H1 (cell line): ENCODE measurements at regions not wholly inside any gene's neighbourhood (a gene's known extent, or its start where the extent isn't known, plus 50 kb on each side); places are given as distances from the start of the nearest gene placed in this dataset.
A peak's percentile ranks its signal among the peaks of the same experiment; 100 is the strongest.

Experiments used
- CTCF ChIA-PET: fragments of 300-600 bp; sonication (Branson Sonifier 250); formaldehyde crosslinking; loops from one replicate; lab custom pipeline; 2021; ENCODE audit not compliant: partially characterized antibody; lab: Charles Lee
- POLR2A ChIA-PET: fragments of 300-600 bp; sonication (Branson Sonifier 250); formaldehyde crosslinking; loops from one replicate; lab custom pipeline; 2021; ENCODE audit warnings: inconsistent platforms; ENCODE audit not compliant: partially characterized antibody; lab: Charles Lee
- DNase-seq, 2 experiments: peaks; one replicate each; pipeline versions ENCODE4 v3.0.0 to v3.0.0-alpha.2; 2010 to 2022; ENCODE audit warnings: low spot score in 2 of 2, low read depth in 1 of 2, mixed read lengths in 1 of 2
- FAIRE-seq: peaks from 2 replicates; lab custom pipeline; 2011; peaks lifted over from hg19 to GRCh38; lab: Jason Lieb, UNC
- H2AFZ ChIP-seq: 2 replicates; pipeline ENCODE4 v1.8.1; 2012; ENCODE audit warnings: low read length, inconsistent platforms
- H2AK5ac ChIP-seq: 2 replicates; pipeline ENCODE4 v1.6.1; 2013; ENCODE audit warnings: low read depth, low read length
- H2BK120ac ChIP-seq: replicated peaks from 2 replicates; pipeline ENCODE3; 2013; ENCODE audit warnings: low read depth, low read length, inconsistent platforms
- H2BK12ac ChIP-seq: 2 replicates; pipeline ENCODE4 v1.6.1; 2013; ENCODE audit warnings: low read depth, low read length
- H2BK15ac ChIP-seq: 2 replicates; pipeline ENCODE4 v1.6.1; 2013; ENCODE audit warnings: low read length
- H2BK20ac ChIP-seq: 2 replicates; pipeline ENCODE4 v1.6.1; 2013; ENCODE audit warnings: low read length
- H2BK5ac ChIP-seq: 2 replicates; pipeline ENCODE4 v1.6.1; 2013; ENCODE audit warnings: low read depth, low read length
- H3K14ac ChIP-seq: 2 replicates; pipeline ENCODE4 v1.6.1; 2013; ENCODE audit warnings: inconsistent platforms; ENCODE audit not compliant: insufficient read length
- H3K18ac ChIP-seq: 2 replicates; pipeline ENCODE4 v1.6.1; 2013; ENCODE audit warnings: low read length; ENCODE audit errors: extremely low read depth
- H3K23ac ChIP-seq: 2 replicates; pipeline ENCODE4 v1.6.1; 2013; ENCODE audit warnings: inconsistent platforms; ENCODE audit not compliant: insufficient read length
- H3K23me2 ChIP-seq: 2 replicates; pipeline ENCODE4 v1.6.1; 2013; ENCODE audit warnings: low read depth, low read length
- H3K27ac ChIP-seq: 2 replicates; pipeline ENCODE4 v1.6.1; 2011; ENCODE audit warnings: low read depth, low read length, inconsistent platforms
- H3K27me3 ChIP-seq, 4 experiments: replicated peaks in 1 of 4; 1 replicate in 1 of 4; 2 replicates in 3 of 4; pipeline versions ENCODE4 v1.6.1 to v1.8.1; 2011 to 2013; ENCODE audit warnings: low read length in 3 of 4, mild to moderate bottlenecking in 3 of 4, inconsistent platforms in 2 of 4, mixed read lengths in 2 of 4, moderate library complexity in 1 of 4; ENCODE audit not compliant: control insufficient read depth in 3 of 4, insufficient read depth in 3 of 4; ENCODE audit errors: extremely low read depth in 1 of 4
- H3K36me3 ChIP-seq, 4 experiments: 2 replicates each; pipeline versions ENCODE4 v1.6.1 to v1.8.1; 2011 to 2013; ENCODE audit warnings: mild to moderate bottlenecking in 4 of 4, low read length in 3 of 4, moderate library complexity in 2 of 4, control low read depth in 1 of 4, inconsistent platforms in 1 of 4; ENCODE audit not compliant: insufficient read depth in 4 of 4, control insufficient read depth in 2 of 4
- H3K4ac ChIP-seq: replicated peaks from 2 replicates; pipeline ENCODE3; 2013; ENCODE audit warnings: low read length, low read depth, mixed read lengths, inconsistent platforms; ENCODE audit not compliant: insufficient read length
- H3K4me1 ChIP-seq, 4 experiments: replicated peaks in 1 of 4; 1 replicate in 1 of 4; 2 replicates in 3 of 4; pipeline versions ENCODE4 v1.6.1 to v1.8.1; 2011 to 2013; ENCODE audit warnings: low read length in 3 of 4, inconsistent platforms in 2 of 4, mixed read lengths in 1 of 4; ENCODE audit not compliant: insufficient read depth in 4 of 4, control insufficient read depth in 3 of 4
- H3K4me2 ChIP-seq, 2 experiments: 2 replicates each; pipeline versions ENCODE4 v1.6.1 to v1.8.1; 2011 to 2013; ENCODE audit warnings: low read depth in 2 of 2, low read length in 2 of 2, control low read depth in 1 of 2, inconsistent platforms in 1 of 2, mild to moderate bottlenecking in 1 of 2; ENCODE audit not compliant: insufficient read depth in 1 of 2
- H3K4me3 ChIP-seq, 4 experiments: fragments of 200-600, 300-600 bp in 1 of 4; sonication (generic), shearing (Covaris generic), sonication (Bioruptor Twin) in 1 of 4; 2 replicates each; pipeline versions ENCODE4 v1.5.1 to v1.8.1; 2011 to 2016; ENCODE audit warnings: low read length in 4 of 4, low read depth in 3 of 4, control low read depth in 2 of 4, inconsistent platforms in 2 of 4, mild to moderate bottlenecking in 2 of 4, mixed read lengths in 1 of 4, moderate library complexity in 1 of 4; ENCODE audit not compliant: insufficient read depth in 2 of 4; ENCODE audit errors: extremely low read depth in 1 of 4
- H3K56ac ChIP-seq: replicated peaks from 2 replicates; pipeline ENCODE3; 2013; ENCODE audit warnings: low read depth, mild to moderate bottlenecking, mixed read lengths, low read length, inconsistent platforms; ENCODE audit not compliant: insufficient read length
- H3K79me1 ChIP-seq: 2 replicates; pipeline ENCODE4 v1.6.1; 2013; ENCODE audit warnings: low read depth, low read length, control low read depth
- H3K79me2 ChIP-seq, 2 experiments: 2 replicates each; pipeline versions ENCODE4 v1.6.1 to v1.8.1; 2012 to 2013; ENCODE audit warnings: low read length in 2 of 2, mild to moderate bottlenecking in 2 of 2, inconsistent platforms in 1 of 2; ENCODE audit not compliant: insufficient read depth in 2 of 2, control insufficient read depth in 1 of 2
- H3K9ac ChIP-seq, 4 experiments: replicated peaks in 1 of 4; 1 replicate in 1 of 4; 2 replicates in 3 of 4; pipeline versions ENCODE4 v1.6.1 to v1.8.1; 2011 to 2013; ENCODE audit warnings: low read depth in 3 of 4, low read length in 3 of 4, control low read depth in 2 of 4, mild to moderate bottlenecking in 2 of 4, moderate library complexity in 2 of 4, inconsistent platforms in 1 of 4; ENCODE audit errors: extremely low read depth in 1 of 4
- H3K9me3 ChIP-seq, 2 experiments: 2 replicates each; pipeline versions ENCODE4 v1.6.1 to v1.8.1; 2012 to 2013; ENCODE audit warnings: mild to moderate bottlenecking in 2 of 2, moderate library complexity in 2 of 2, control low read depth in 1 of 2, inconsistent platforms in 1 of 2, low read depth in 1 of 2, low read length in 1 of 2, mixed read lengths in 1 of 2; ENCODE audit not compliant: insufficient read depth in 2 of 2
- H4K20me1 ChIP-seq, 2 experiments: replicated peaks in 1 of 2; 2 replicates each; pipeline versions ENCODE3 to v1.8.1; 2011 to 2013; ENCODE audit warnings: inconsistent platforms in 2 of 2, low read length in 2 of 2, mild to moderate bottlenecking in 1 of 2; ENCODE audit not compliant: insufficient read depth in 2 of 2, control insufficient read depth in 1 of 2
- H4K5ac ChIP-seq: 2 replicates; pipeline ENCODE4 v1.6.1; 2013; ENCODE audit warnings: low read length, low read depth, mixed read lengths, inconsistent platforms; ENCODE audit not compliant: insufficient read length
- H4K8ac ChIP-seq: 2 replicates; pipeline ENCODE4 v1.8.0; 2013; ENCODE audit warnings: mild to moderate bottlenecking, moderate library complexity, low read length, inconsistent platforms; ENCODE audit not compliant: insufficient read depth; ENCODE audit errors: extremely low read depth
- H4K91ac ChIP-seq: replicated peaks from 2 replicates; pipeline ENCODE3; 2013; ENCODE audit warnings: low read length, mixed read lengths, inconsistent platforms; ENCODE audit not compliant: insufficient read length
- BCL11A ChIP-seq, 2 experiments: IDR thresholded peaks; one replicate each; pipeline ENCODE4 v1.6.1; 2011; ENCODE audit warnings: low read depth in 2 of 2, low read length in 2 of 2, mild to moderate bottlenecking in 2 of 2
- CEBPB ChIP-seq: IDR thresholded peaks from 2 replicates; pipeline ENCODE4 v1.6.1; 2012; ENCODE audit warnings: low read depth, low read length
- JUND ChIP-seq: IDR thresholded peaks from 2 replicates; pipeline ENCODE4 v1.6.1; 2011; ENCODE audit warnings: mild to moderate bottlenecking, improper control_type of control experiment, low read length
- RAD21 ChIP-seq, 2 experiments: IDR thresholded peaks in 1 of 2; conservative IDR thresholded peaks in 1 of 2; 2 replicates each; pipeline ENCODE4 v1.6.1; 2011; ENCODE audit warnings: low read depth in 2 of 2, low read length in 2 of 2, improper control_type of control experiment in 1 of 2, inconsistent platforms in 1 of 2, mild to moderate bottlenecking in 1 of 2, moderate library complexity in 1 of 2
- TEAD4 ChIP-seq: IDR thresholded peaks from 2 replicates; pipeline ENCODE4 v1.6.1; 2012; ENCODE audit warnings: low read depth, low read length, inconsistent platforms, mixed read lengths
- WGBS, 2 experiments: shearing (Covaris generic) in 1 of 2; methylation state at CpG; one replicate each; pipeline versions ENCODE4 v1.1.6 to v1.1.7; 2013 to 2015; ENCODE audit warnings: low lambda C conversion rate in 2 of 2, mixed read lengths in 2 of 2, inconsistent platforms in 1 of 2, low coverage in 1 of 2, missing lambda C conversion rate in 1 of 2; ENCODE audit not compliant: insufficient replicate concordance in 2 of 2, insufficient coverage in 1 of 2, insufficient read length in 1 of 2; ENCODE audit errors: extremely low coverage in 1 of 2, missing lambda C conversion rate in 1 of 2; 5-methylcytosine and 5-hydroxymethylcytosine counted together
- TF ChIP-seq, protein P1 (sequence below), 3 experiments: IDR thresholded peaks; 1 replicate in 2 of 3; 2 replicates in 1 of 3; pipeline versions ENCODE4 v1.5.1 to v1.6.1; 2011; ENCODE audit warnings: low read length in 3 of 3, mild to moderate bottlenecking in 3 of 3, inconsistent platforms in 2 of 3, low read depth in 1 of 3, moderate library complexity in 1 of 3; ENCODE audit not compliant: insufficient read depth in 1 of 3; ENCODE audit errors: control extremely low read depth in 1 of 3

- ChIA-PET POLR2A (interaction anchor here (0.6 kb wide), 1 partner anchor 10 kb away, joined by 3 read pairs; no protein-coding TSS in a partner anchor), CTCF (interaction anchor here (0.6 to 1.4 kb wide), 10 partner anchors 8 to 680 kb away, joined by 3 to 4 read pairs (median 3); no protein-coding TSS in a partner anchor)
- no peak overlapping the region for H4K91ac ChIP-seq
- no peak overlapping the region for H3K56ac ChIP-seq
- no peak overlapping the region for H2BK120ac ChIP-seq
- H4K8ac ChIP-seq = no peak overlapping the region
- TF ChIP-seq CEBPB (peak; percentile 69), TEAD4 (0 out of 2 replicates have a peak, but pooled peaks have one; percentile 22), BCL11A (IDR thresholded peaks at IDR 0.05; ENCODE audit: low read depth in 2 of 2, low read length in 2 of 2) (no peak), RAD21 (IDR thresholded peaks at IDR 0.05 in 1 of 2, conservative IDR thresholded peaks at IDR 0.05 in 1 of 2; ENCODE audit: low read depth in 2 of 2, low read length in 2 of 2) (peak; percentile 92), JUND (no peak)
- TF ChIP-seq, protein P1, sequence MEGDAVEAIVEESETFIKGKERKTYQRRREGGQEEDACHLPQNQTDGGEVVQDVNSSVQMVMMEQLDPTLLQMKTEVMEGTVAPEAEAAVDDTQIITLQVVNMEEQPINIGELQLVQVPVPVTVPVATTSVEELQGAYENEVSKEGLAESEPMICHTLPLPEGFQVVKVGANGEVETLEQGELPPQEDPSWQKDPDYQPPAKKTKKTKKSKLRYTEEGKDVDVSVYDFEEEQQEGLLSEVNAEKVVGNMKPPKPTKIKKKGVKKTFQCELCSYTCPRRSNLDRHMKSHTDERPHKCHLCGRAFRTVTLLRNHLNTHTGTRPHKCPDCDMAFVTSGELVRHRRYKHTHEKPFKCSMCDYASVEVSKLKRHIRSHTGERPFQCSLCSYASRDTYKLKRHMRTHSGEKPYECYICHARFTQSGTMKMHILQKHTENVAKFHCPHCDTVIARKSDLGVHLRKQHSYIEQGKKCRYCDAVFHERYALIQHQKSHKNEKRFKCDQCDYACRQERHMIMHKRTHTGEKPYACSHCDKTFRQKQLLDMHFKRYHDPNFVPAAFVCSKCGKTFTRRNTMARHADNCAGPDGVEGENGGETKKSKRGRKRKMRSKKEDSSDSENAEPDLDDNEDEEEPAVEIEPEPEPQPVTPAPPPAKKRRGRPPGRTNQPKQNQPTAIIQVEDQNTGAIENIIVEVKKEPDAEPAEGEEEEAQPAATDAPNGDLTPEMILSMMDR (IDR thresholded peaks at IDR 0.05; ENCODE audit: control extremely low read depth in 1 of 3, insufficient read depth in 1 of 3, low read depth in 1 of 3, low read length in 3 of 3) = peak; percentile 20 to 74 (median 69)
- no peak overlapping the region for H2BK20ac ChIP-seq
- no peak overlapping the region for H3K14ac ChIP-seq
- no peak overlapping the region for H2BK12ac ChIP-seq
- peak overlapping the region; percentile 94 for H2AFZ ChIP-seq
- H3K27me3 ChIP-seq = no peaks in the 10 kb centered on the region
- H3K79me2 ChIP-seq = no peaks in the 10 kb centered on the region
- no peaks in the 10 kb centered on the region for H3K79me1 ChIP-seq
- no peak overlapping the region for H3K23ac ChIP-seq
- H3K36me3 ChIP-seq = no peaks in the 10 kb centered on the region
- H3K18ac ChIP-seq = no peak overlapping the region
- no peak overlapping the region for H2BK5ac ChIP-seq
- H3K27ac ChIP-seq = no peak overlapping the region
- no peak overlapping the region for H4K5ac ChIP-seq
- no peak overlapping the region for H3K9ac ChIP-seq
- FAIRE-seq (peak; percentile 66), DNase-seq (peak; percentile 43 to 51)
- H4K20me1 ChIP-seq = no peaks in the 10 kb centered on the region
- H3K4me3 ChIP-seq = no peak overlapping the region
- no peaks in the 10 kb centered on the region for H3K9me3 ChIP-seq
- H2AK5ac ChIP-seq = no peak overlapping the region
- no peak overlapping the region for H3K4ac ChIP-seq
- WGBS, 2 experiments = 54% methylated on average over 4 of the region's 4 CpGs; no CpG with 5 or more reads in 1 of the 2 experiments
- no peak overlapping the region for H2BK15ac ChIP-seq
- H3K4me1 ChIP-seq = no peaks in the 10 kb centered on the region
- no peak overlapping the region for H3K4me2 ChIP-seq
- no peaks in the 10 kb centered on the region for H3K23me2 ChIP-seq
These were observed 570.1 kb upstream of the CXADR start for GRCh38 chr21:16942703-16943102.
